ENCODE measurements at regions not wholly inside any gene's neighbourhood (a gene's known extent, or its start where the extent isn't known, plus 50 kb on each side); places are given as distances from the start of the nearest gene placed in this dataset.

GRCh38 chr15:81544385-81544784, 170.4 kb upstream of the TMC3 start:
- H3K27me3 ChIP-seq = no peaks in the 10 kb centered on the region
- DNase-seq = no peak
- H3K4me3 ChIP-seq = no peak overlapping the region
- no peaks in the 10 kb centered on the region for H3K36me3 ChIP-seq
- no peaks in the 10 kb centered on the region; the same call in 1 of the 2 replicates for H3K9me3 ChIP-seq

- no peak for DNase-seq
- Histone ChIP-seq H3K9me3 (no peaks in the 10 kb centered on the region; the same call in 1 of the 2 replicates), H3K27me3 (no peaks in the 10 kb centered on the region), H3K4me3 (no peak overlapping the region), H3K36me3 (no peaks in the 10 kb centered on the region)
These were observed 166.9 kb upstream of the TMC3 start for GRCh38 chr15:81540909-81541308.

GRCh38 chr15:81536356-81536755, 162.3 kb upstream of the TMC3 start:
- H3K36me3 ChIP-seq = no peaks in the 10 kb centered on the region
- peaks cover 1% of the 10 kb centered on the region; the same call in 1 of the 2 replicates for H3K9me3 ChIP-seq
- H3K4me3 ChIP-seq = no peak overlapping the region
- DNase-seq = no peak
- no peaks in the 10 kb centered on the region for H3K27me3 ChIP-seq

GRCh38 chr15:81534124-81534523, 160.1 kb upstream of the TMC3 start:
- peaks cover 1% of the 10 kb centered on the region; the same call in 1 of the 2 replicates for H3K9me3 ChIP-seq
- H3K27me3 ChIP-seq = no peaks in the 10 kb centered on the region
- no peaks in the 10 kb centered on the region for H3K36me3 ChIP-seq
- H3K4me3 ChIP-seq = no peak overlapping the region
- no peak for DNase-seq

- DNase-seq = no peak
- Histone ChIP-seq H3K27me3 (no peaks in the 10 kb centered on the region), H3K4me3 (no peak overlapping the region), H3K9me3 (peaks cover 1% of the 10 kb centered on the region; the same call in 1 of the 2 replicates), H3K36me3 (no peaks in the 10 kb centered on the region)
These were observed 158.0 kb upstream of the TMC3 start for GRCh38 chr15:81532001-81532400.

GRCh38 chr15:81531109-81531592, 157.1 kb upstream of the TMC3 start:
- H3K36me3 ChIP-seq = no peaks in the 10 kb centered on the region
- no peak overlapping the region for H3K4me3 ChIP-seq
- H3K9me3 ChIP-seq = peaks cover 1% of the 10 kb centered on the region; the same call in 1 of the 2 replicates
- peak; percentile 87 for DNase-seq
- H3K27me3 ChIP-seq = no peaks in the 10 kb centered on the region

- Histone ChIP-seq H3K4me3 (no peak overlapping the region), H3K27me3 (no peaks in the 10 kb centered on the region), H3K36me3 (no peaks in the 10 kb centered on the region), H3K9me3 (peaks cover 1% of the 10 kb centered on the region; the same call in 1 of the 2 replicates)
- DNase-seq = no peak
These were observed 156.3 kb upstream of the TMC3 start for GRCh38 chr15:81530271-81530691.

- DNase-seq = no peak
- Histone ChIP-seq H3K4me3 (no peak overlapping the region), H3K9me3 (no peaks in the 10 kb centered on the region), H3K36me3 (no peaks in the 10 kb centered on the region), H3K27me3 (no peaks in the 10 kb centered on the region)
These were observed 155.5 kb upstream of the TMC3 start for GRCh38 chr15:81529481-81529880.

GRCh38 chr15:81526029-81526428, 152.0 kb upstream of the TMC3 start:
- H3K27me3 ChIP-seq = no peaks in the 10 kb centered on the region
- H3K4me3 ChIP-seq = no peak overlapping the region
- H3K36me3 ChIP-seq = no peaks in the 10 kb centered on the region
- H3K9me3 ChIP-seq = no peaks in the 10 kb centered on the region
- DNase-seq = no peak

GRCh38 chr15:81524496-81524895, 150.5 kb upstream of the TMC3 start:
- Histone ChIP-seq H3K4me3 (no peak overlapping the region), H3K36me3 (no peaks in the 10 kb centered on the region), H3K27me3 (no peaks in the 10 kb centered on the region), H3K9me3 (no peaks in the 10 kb centered on the region)
- DNase-seq = no peak

GRCh38 chr15:81523867-81524266, 149.9 kb upstream of the TMC3 start:
- H3K36me3 ChIP-seq = no peaks in the 10 kb centered on the region
- no peaks in the 10 kb centered on the region for H3K9me3 ChIP-seq
- no peaks in the 10 kb centered on the region for H3K27me3 ChIP-seq
- no peak for DNase-seq
- H3K4me3 ChIP-seq = no peak overlapping the region

GRCh38 chr15:81520480-81520879, 146.5 kb upstream of the TMC3 start:
- DNase-seq = no peak
- no peaks in the 10 kb centered on the region for H3K27me3 ChIP-seq
- no peaks in the 10 kb centered on the region; the same call in 1 of the 2 replicates for H3K9me3 ChIP-seq
- no peak overlapping the region for H3K4me3 ChIP-seq
- H3K36me3 ChIP-seq = no peaks in the 10 kb centered on the region

- no peaks in the 10 kb centered on the region for H3K27me3 ChIP-seq
These were observed 142.4 kb upstream of the TMC3 start for GRCh38 chr15:81516461-81516860.

GRCh38 chr15:81516012-81516411, 142.0 kb upstream of the TMC3 start:
- H3K9me3 ChIP-seq = no peaks in the 10 kb centered on the region; the same call in 1 of the 2 replicates
- DNase-seq = no peak
- H3K36me3 ChIP-seq = no peaks in the 10 kb centered on the region
- H3K4me3 ChIP-seq = no peak overlapping the region
- no peaks in the 10 kb centered on the region for H3K27me3 ChIP-seq

More at GRCh38 chr15:81516461-81516860, 142.4 kb upstream of the TMC3 start:
- no peaks in the 10 kb centered on the region; the same call in 1 of the 2 replicates for H3K9me3 ChIP-seq
- no peaks in the 10 kb centered on the region for H3K36me3 ChIP-seq
- DNase-seq = peak; percentile 56
- H3K4me3 ChIP-seq = no peak overlapping the region

GRCh38 chr15:81514725-81515124, 140.7 kb upstream of the TMC3 start:
- no peaks in the 10 kb centered on the region for H3K27me3 ChIP-seq
- H3K4me3 ChIP-seq = no peak overlapping the region
- H3K9me3 ChIP-seq = no peaks in the 10 kb centered on the region; the same call in 1 of the 2 replicates
- no peaks in the 10 kb centered on the region for H3K36me3 ChIP-seq
- DNase-seq = no peak

- DNase-seq = no peak
- Histone ChIP-seq H3K9me3 (no peaks in the 10 kb centered on the region), H3K27me3 (no peaks in the 10 kb centered on the region)
These were observed 137.1 kb upstream of the TMC3 start for GRCh38 chr15:81511138-81511537.

GRCh38 chr15:81507831-81508230, 133.8 kb upstream of the TMC3 start:
- DNase-seq = no peak
- H3K36me3 ChIP-seq = no peaks in the 10 kb centered on the region
- no peak overlapping the region for H3K4me3 ChIP-seq
- no peaks in the 10 kb centered on the region for H3K9me3 ChIP-seq
- H3K27me3 ChIP-seq = no peaks in the 10 kb centered on the region

More at GRCh38 chr15:81511138-81511537, 137.1 kb upstream of the TMC3 start:
- no peak overlapping the region for H3K4me3 ChIP-seq
- no peaks in the 10 kb centered on the region for H3K36me3 ChIP-seq

GRCh38 chr15:81506936-81507335, 132.9 kb upstream of the TMC3 start:
- H3K9me3 ChIP-seq = no peaks in the 10 kb centered on the region
- no peak for DNase-seq
- no peaks in the 10 kb centered on the region for H3K27me3 ChIP-seq
- no peaks in the 10 kb centered on the region for H3K36me3 ChIP-seq
- no peak overlapping the region for H3K4me3 ChIP-seq

Measured in MG63 (cell line).